ENCODE measurements at regions not wholly inside any gene's neighbourhood (a gene's known extent, or its start where the extent isn't known, plus 50 kb on each side); places are given as distances from the start of the nearest gene placed in this dataset.

GRCh38 chr10:57468894-57469432 is 798.7 kb downstream of the IPMK start:
- intact Hi-C loops (cut with micrococcal nuclease) = no loop called here
- H3K27me3 Mint-ChIP-seq = no peaks in the 10 kb centered on the region
- TF ChIP-seq, protein P1, sequence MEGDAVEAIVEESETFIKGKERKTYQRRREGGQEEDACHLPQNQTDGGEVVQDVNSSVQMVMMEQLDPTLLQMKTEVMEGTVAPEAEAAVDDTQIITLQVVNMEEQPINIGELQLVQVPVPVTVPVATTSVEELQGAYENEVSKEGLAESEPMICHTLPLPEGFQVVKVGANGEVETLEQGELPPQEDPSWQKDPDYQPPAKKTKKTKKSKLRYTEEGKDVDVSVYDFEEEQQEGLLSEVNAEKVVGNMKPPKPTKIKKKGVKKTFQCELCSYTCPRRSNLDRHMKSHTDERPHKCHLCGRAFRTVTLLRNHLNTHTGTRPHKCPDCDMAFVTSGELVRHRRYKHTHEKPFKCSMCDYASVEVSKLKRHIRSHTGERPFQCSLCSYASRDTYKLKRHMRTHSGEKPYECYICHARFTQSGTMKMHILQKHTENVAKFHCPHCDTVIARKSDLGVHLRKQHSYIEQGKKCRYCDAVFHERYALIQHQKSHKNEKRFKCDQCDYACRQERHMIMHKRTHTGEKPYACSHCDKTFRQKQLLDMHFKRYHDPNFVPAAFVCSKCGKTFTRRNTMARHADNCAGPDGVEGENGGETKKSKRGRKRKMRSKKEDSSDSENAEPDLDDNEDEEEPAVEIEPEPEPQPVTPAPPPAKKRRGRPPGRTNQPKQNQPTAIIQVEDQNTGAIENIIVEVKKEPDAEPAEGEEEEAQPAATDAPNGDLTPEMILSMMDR (IDR thresholded peaks at IDR 0.05) = no peak
- ChIA-PET POLR2A (no interaction called here), CTCF (no interaction called here)
- H3K4me1 Mint-ChIP-seq (ENCODE audit: low read depth) = no peaks in the 10 kb centered on the region
- H3K36me3 Mint-ChIP-seq (ENCODE audit: low read depth) = no peaks in the 10 kb centered on the region
- no peak overlapping the region for H3K4me3 Mint-ChIP-seq
- H3K9me3 Mint-ChIP-seq = peaks cover 2% of the 10 kb centered on the region
- no peak for ATAC-seq
- DNase-seq = no peak
- H3K27ac Mint-ChIP-seq = no peak overlapping the region

GRCh38 chr10:57465155-57465554 is 802.5 kb downstream of the IPMK start:
- Mint-ChIP-seq H3K36me3 (ENCODE audit: low read depth) (no peaks in the 10 kb centered on the region), H3K4me3 (no peak overlapping the region), H3K27me3 (no peaks in the 10 kb centered on the region), H3K4me1 (ENCODE audit: low read depth) (no peaks in the 10 kb centered on the region), H3K9me3 (peaks cover 2% of the 10 kb centered on the region), H3K27ac (no peak overlapping the region)
- ATAC-seq (no peak), DNase-seq (no peak)
- CTCF ChIA-PET = no interaction called here
- intact Hi-C loops (cut with micrococcal nuclease) = no loop called here
- TF ChIP-seq, protein P1 (IDR thresholded peaks at IDR 0.05) = no peak
- POLR2A ChIA-PET = interaction anchor here (0.6 kb wide), 1 partner anchor 1434 kb away, joined by 3 read pairs; no protein-coding TSS in a partner anchor

- Mint-ChIP-seq H3K27ac (no peak overlapping the region), H3K36me3 (ENCODE audit: low read depth) (no peaks in the 10 kb centered on the region), H3K27me3 (no peaks in the 10 kb centered on the region), H3K9me3 (no peaks in the 10 kb centered on the region), H3K4me1 (ENCODE audit: low read depth) (no peaks in the 10 kb centered on the region), H3K4me3 (no peak overlapping the region)
- intact Hi-C loops (cut with micrococcal nuclease) = no loop called here
- ChIA-PET POLR2A (no interaction called here), CTCF (no interaction called here)
- TF ChIP-seq, protein P1 (IDR thresholded peaks at IDR 0.05) = no peak
- no peak for ATAC-seq
- DNase-seq = no peak
These were observed 807.2 kb downstream of the IPMK start for GRCh38 chr10:57460540-57460939.

DNA sequence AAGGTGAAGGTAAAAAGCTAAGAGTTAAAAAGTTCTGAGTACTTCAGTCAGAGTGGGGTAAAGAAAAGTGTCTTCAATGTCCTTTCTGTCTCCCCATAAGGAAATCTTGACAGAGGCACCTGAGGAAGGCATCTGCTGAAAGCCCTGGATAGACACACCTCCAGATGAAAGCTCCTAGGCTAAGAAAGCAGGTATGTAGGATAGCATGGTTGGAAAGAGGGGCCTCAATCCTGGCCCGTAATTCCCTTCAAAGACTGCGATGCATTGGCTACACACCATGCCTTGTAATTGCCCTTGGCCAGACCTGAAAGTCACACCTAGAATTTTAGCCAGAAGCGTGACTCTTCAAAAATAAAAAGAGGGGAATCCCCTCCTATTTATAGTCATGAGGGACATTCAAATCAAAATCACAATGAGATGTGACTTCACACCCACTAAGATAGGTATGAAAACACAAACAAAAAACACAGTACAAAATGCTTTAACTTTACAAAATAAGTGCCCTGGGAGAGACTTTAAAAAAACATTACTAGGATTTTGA is 809.7 kb downstream of the IPMK start:
- Mint-ChIP-seq H3K27me3 (no peaks in the 10 kb centered on the region), H3K36me3 (ENCODE audit: low read depth) (no peaks in the 10 kb centered on the region), H3K4me1 (ENCODE audit: low read depth) (no peaks in the 10 kb centered on the region), H3K27ac (no peak overlapping the region), H3K9me3 (no peaks in the 10 kb centered on the region), H3K4me3 (no peak overlapping the region)
- TF ChIP-seq, protein P1 (IDR thresholded peaks at IDR 0.05) = no peak
- DNase-seq = no peak
- no peak for ATAC-seq
- ChIA-PET POLR2A (no interaction called here), CTCF (no interaction called here)
- intact Hi-C loops (cut with micrococcal nuclease) = no loop called here

- CTCF ChIA-PET = no interaction called here
- no peaks in the 10 kb centered on the region for H3K4me1 Mint-ChIP-seq (ENCODE audit: low read depth)
- no peaks in the 10 kb centered on the region for H3K36me3 Mint-ChIP-seq (ENCODE audit: low read depth)
- intact Hi-C loops (cut with micrococcal nuclease) = no loop called here
- H3K27me3 Mint-ChIP-seq = no peaks in the 10 kb centered on the region
- TF ChIP-seq, protein P1 (IDR thresholded peaks at IDR 0.05) = no peak
- ATAC-seq (no peak), DNase-seq (no peak)
- POLR2A ChIA-PET = no interaction called here
- H3K27ac Mint-ChIP-seq = no peak overlapping the region
- H3K4me3 Mint-ChIP-seq = no peak overlapping the region
- H3K9me3 Mint-ChIP-seq = peaks cover 5% of the 10 kb centered on the region
These were observed 837.3 kb downstream of the IPMK start for GRCh38 chr10:57430376-57430775.

Data from activated CD8-positive, alpha-beta T cell treated with anti-CD3 and anti-CD28 coated beads for 36 hours (primary cell).